ENCODE measurements at regions not wholly inside any gene's neighbourhood (a gene's known extent, or its start where the extent isn't known, plus 50 kb on each side); places are given as distances from the start of the nearest gene placed in this dataset.

DNA sequence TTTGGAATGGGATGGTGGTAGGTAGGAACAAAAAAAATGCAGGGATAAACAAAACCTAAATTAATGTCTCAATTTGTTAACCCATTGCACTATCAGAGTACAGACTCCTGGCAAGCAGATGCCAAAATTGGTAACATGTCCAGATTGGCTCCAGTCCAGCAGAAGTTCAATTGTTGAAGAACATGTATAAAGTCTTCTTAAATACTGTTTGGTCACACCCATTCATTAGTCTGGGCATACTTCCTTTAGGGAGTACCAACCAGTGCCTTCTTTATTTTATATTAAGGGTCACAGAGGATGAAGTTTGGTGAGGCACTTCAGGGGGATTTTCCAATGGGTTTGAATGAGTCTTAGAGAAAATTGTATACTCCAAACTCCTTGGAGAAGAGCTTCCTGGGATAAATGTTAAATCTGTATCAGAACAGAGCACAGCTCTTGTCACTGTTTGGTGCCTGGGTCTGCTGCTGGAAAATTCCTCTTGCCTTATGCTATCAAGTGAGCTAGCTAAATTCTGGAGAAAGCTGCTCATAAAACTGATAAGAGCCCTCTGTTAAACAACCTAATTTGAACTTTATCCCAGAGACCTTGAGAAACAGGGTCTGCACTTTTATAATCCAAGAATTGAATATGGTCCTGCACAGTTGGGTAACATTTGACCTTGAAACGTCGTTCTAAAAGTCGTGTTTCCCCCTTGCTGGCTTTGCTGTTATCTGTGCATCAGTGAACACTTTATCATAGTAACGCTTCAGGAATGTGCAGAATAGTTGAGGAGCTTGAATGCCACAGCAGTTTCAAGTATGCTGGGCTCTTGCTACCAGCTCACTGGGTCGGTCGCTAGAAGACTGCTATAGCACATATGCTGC, 334.1 kb upstream of the CITED2 start:
- H3K27ac ChIP-seq, result peak overlapping the region in 1 of 2 donors; percentile 46
- H3K4me3 ChIP-seq, result no peak overlapping the region
- DNase-seq (ENCODE audit: low spot score), result no peak
- H3K27me3 ChIP-seq, result no peaks in the 10 kb centered on the region
- no peaks in the 10 kb centered on the region for H3K36me3 ChIP-seq
- TF ChIP-seq, protein P1, sequence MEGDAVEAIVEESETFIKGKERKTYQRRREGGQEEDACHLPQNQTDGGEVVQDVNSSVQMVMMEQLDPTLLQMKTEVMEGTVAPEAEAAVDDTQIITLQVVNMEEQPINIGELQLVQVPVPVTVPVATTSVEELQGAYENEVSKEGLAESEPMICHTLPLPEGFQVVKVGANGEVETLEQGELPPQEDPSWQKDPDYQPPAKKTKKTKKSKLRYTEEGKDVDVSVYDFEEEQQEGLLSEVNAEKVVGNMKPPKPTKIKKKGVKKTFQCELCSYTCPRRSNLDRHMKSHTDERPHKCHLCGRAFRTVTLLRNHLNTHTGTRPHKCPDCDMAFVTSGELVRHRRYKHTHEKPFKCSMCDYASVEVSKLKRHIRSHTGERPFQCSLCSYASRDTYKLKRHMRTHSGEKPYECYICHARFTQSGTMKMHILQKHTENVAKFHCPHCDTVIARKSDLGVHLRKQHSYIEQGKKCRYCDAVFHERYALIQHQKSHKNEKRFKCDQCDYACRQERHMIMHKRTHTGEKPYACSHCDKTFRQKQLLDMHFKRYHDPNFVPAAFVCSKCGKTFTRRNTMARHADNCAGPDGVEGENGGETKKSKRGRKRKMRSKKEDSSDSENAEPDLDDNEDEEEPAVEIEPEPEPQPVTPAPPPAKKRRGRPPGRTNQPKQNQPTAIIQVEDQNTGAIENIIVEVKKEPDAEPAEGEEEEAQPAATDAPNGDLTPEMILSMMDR (IDR thresholded peaks at IDR 0.05), result no peak
- H3K4me1 ChIP-seq, result peaks cover 0 to 11% of the 10 kb centered on the region in 2 donors
- H3K9me3 ChIP-seq, result no peaks in the 10 kb centered on the region

DNA sequence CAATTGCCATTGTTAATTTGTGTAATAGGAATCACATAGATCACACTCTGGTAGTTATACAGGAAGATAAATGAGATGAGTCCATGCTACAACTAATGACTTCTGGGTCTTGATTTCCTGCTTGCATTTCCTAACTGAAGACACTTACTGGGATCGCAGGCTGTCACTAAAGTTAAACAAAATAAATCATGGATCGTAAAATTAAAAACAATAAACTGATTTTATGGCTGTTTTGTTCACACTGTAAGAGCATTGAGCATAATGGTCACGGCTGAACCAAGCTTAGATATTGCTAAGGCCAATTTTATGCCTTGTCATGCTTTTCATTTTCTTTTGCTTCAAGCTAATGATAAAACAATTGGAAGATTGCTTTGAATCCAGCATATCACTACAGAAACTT, 332.5 kb upstream of the CITED2 start:
- Histone ChIP-seq H3K27ac (no peak overlapping the region), H3K4me1 (peaks cover 0 to 11% of the 10 kb centered on the region in 2 donors), H3K27me3 (no peaks in the 10 kb centered on the region), H3K4me3 (no peak overlapping the region), H3K9me3 (no peaks in the 10 kb centered on the region), H3K36me3 (no peaks in the 10 kb centered on the region)
- TF ChIP-seq, protein P1 (IDR thresholded peaks at IDR 0.05), result no peak
- DNase-seq (ENCODE audit: low spot score), result no peak

DNA sequence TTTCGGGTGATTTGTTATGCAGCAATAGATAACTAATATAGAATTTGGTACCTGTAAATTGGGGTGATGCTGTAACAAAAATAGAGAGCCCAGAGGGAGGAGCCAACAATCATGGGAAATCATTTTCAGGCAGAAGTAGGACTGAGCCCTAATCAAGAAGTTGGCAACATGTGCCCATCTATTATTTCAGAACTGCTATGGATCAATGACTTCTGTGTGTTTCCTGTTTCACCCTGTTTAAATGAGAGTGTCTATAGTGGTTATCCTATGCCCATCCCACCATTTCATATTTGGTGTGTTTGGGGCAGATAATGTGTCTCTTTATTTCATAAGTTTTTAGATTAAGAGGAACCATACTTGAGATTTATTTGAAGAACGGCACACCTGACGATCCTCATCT, 330.8 kb upstream of the CITED2 start:
- Histone ChIP-seq H3K27ac (no peak overlapping the region), H3K4me1 (peaks cover 0 to 11% of the 10 kb centered on the region in 2 donors), H3K27me3 (no peaks in the 10 kb centered on the region), H3K36me3 (no peaks in the 10 kb centered on the region), H3K9me3 (no peaks in the 10 kb centered on the region), H3K4me3 (no peak overlapping the region)
- DNase-seq (ENCODE audit: low spot score), result no peak
- TF ChIP-seq, protein P1 (IDR thresholded peaks at IDR 0.05), result no peak

DNA sequence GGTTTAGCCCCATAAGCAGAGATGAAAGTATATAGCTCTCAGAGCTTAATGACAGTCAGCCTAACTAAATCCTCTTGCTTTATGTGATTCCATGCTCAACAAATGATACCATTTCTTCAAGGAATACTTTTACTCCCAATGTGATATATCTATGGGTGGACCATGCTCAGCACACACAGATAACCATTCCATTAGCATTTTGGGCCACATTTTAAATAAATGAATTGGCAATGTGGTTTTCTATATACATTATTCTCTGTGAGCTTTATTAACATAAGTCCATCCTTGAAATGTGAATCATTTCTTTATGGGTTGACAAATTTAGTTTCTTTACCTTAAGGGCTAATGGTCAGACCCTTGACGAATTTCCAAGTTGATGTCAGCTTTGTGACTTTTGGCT, 329.3 kb upstream of the CITED2 start:
- peaks cover 0 to 9% of the 10 kb centered on the region in 2 donors for H3K4me1 ChIP-seq
- no peak overlapping the region for H3K27ac ChIP-seq
- no peaks in the 10 kb centered on the region for H3K36me3 ChIP-seq
- DNase-seq (ENCODE audit: low spot score), result no peak
- TF ChIP-seq, protein P1 (IDR thresholded peaks at IDR 0.05), result no peak
- H3K4me3 ChIP-seq, result no peak overlapping the region
- no peaks in the 10 kb centered on the region for H3K9me3 ChIP-seq
- H3K27me3 ChIP-seq, result no peaks in the 10 kb centered on the region

DNA sequence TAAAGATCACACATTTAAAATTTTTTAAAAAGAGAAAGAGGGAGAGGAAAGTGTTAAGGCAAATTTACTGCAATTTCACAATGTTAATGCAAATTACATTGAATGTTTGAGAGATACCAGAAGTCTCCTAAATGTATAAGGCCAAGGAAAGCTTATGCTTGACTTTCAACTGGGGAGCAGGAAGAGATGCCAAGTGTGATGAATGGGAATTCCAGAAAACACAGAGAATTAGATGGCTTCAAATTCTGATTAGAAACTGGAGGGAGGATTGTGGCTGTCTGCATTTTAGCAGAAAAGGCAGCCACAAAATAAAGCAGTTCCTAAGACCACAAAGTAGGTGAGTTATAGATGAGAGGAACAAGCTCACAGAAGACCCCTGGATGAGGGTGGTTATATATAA, 328.3 kb upstream of the CITED2 start:
- H3K4me3 ChIP-seq, result no peak overlapping the region
- no peaks in the 10 kb centered on the region for H3K9me3 ChIP-seq
- no peaks in the 10 kb centered on the region for H3K36me3 ChIP-seq
- no peak overlapping the region for H3K27ac ChIP-seq
- no peaks in the 10 kb centered on the region for H3K27me3 ChIP-seq
- H3K4me1 ChIP-seq, result no peaks in the 10 kb centered on the region
- TF ChIP-seq, protein P1 (IDR thresholded peaks at IDR 0.05), result no peak
- DNase-seq (ENCODE audit: low spot score), result no peak

DNA sequence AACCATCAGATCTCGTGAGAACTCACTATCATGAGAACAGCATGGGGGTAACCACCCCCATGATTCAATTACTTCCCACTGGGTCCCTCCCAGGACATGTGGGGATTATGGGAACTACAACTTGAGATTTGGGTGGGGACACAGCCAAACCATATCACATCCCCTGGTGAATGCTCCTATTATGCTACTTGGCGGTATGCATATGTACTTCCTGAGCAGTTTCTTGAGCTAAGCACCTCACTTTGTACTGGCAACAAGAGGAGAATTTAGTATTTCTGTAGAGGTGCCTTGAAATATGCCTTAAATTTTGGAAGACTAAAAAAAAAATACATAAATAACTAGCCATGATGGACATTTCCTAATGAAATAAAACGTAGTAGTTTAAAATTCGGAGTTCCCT, 327.2 kb upstream of the CITED2 start:
- Histone ChIP-seq H3K4me3 (no peak overlapping the region), H3K27me3 (no peaks in the 10 kb centered on the region), H3K4me1 (no peaks in the 10 kb centered on the region), H3K27ac (no peak overlapping the region), H3K9me3 (no peaks in the 10 kb centered on the region), H3K36me3 (no peaks in the 10 kb centered on the region)
- no peak for DNase-seq (ENCODE audit: low spot score)
- TF ChIP-seq, protein P1 (IDR thresholded peaks at IDR 0.05), result no peak

Data from right atrium auricular region (tissue), 2 donors.